HFF-Myc (cell line): ENCODE measurements at regions not wholly inside any gene's neighbourhood (a gene's known extent, or its start where the extent isn't known, plus 50 kb on each side); places are given as distances from the start of the nearest gene placed in this dataset.
A peak's percentile ranks its signal among the peaks of the same experiment; 100 is the strongest.

Source experiments
- DNase-seq: peaks from one replicate; pipeline ENCODE4 v3.0.0-alpha.2; 2011; ENCODE audit warnings: low read depth; ENCODE audit errors: extremely low read depth
- H3K4me3 ChIP-seq: replicated peaks from 2 replicates; pipeline ENCODE4 v1.5.1; 2011; ENCODE audit warnings: low read depth, mild to moderate bottlenecking, control low read depth, low read length
- TF ChIP-seq, protein P1 (sequence below): IDR thresholded peaks from 2 replicates; pipeline ENCODE4 v1.5.1; 2012; ENCODE audit warnings: mild to moderate bottlenecking, low read depth, low read length, control low read depth; ENCODE audit errors: missing control alignments

GRCh38 chr5:4847766-4848165 lies 292.4 kb upstream of the ADAMTS16 start:
- no peak overlapping the region for H3K4me3 ChIP-seq
- DNase-seq: no peak
- TF ChIP-seq, protein P1, sequence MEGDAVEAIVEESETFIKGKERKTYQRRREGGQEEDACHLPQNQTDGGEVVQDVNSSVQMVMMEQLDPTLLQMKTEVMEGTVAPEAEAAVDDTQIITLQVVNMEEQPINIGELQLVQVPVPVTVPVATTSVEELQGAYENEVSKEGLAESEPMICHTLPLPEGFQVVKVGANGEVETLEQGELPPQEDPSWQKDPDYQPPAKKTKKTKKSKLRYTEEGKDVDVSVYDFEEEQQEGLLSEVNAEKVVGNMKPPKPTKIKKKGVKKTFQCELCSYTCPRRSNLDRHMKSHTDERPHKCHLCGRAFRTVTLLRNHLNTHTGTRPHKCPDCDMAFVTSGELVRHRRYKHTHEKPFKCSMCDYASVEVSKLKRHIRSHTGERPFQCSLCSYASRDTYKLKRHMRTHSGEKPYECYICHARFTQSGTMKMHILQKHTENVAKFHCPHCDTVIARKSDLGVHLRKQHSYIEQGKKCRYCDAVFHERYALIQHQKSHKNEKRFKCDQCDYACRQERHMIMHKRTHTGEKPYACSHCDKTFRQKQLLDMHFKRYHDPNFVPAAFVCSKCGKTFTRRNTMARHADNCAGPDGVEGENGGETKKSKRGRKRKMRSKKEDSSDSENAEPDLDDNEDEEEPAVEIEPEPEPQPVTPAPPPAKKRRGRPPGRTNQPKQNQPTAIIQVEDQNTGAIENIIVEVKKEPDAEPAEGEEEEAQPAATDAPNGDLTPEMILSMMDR: no peak

- no peak overlapping the region for H3K4me3 ChIP-seq
- DNase-seq: no peak
- TF ChIP-seq, protein P1: no peak
Observed at GRCh38 chr5:4855036-4855435, 285.1 kb upstream of the ADAMTS16 start.

- no peak for DNase-seq
- no peak overlapping the region for H3K4me3 ChIP-seq
- TF ChIP-seq, protein P1: no peak
Observed at GRCh38 chr5:4855880-4856279, 284.2 kb upstream of the ADAMTS16 start.

GRCh38 chr5:4857761-4858160 lies 282.4 kb upstream of the ADAMTS16 start:
- H3K4me3 ChIP-seq: no peak overlapping the region
- no peak for DNase-seq
- TF ChIP-seq, protein P1: no peak

- TF ChIP-seq, protein P1: no peak
- H3K4me3 ChIP-seq: no peak overlapping the region
- no peak for DNase-seq
Observed at GRCh38 chr5:4859500-4860235, 280.5 kb upstream of the ADAMTS16 start.

GRCh38 chr5:4860631-4861030 lies 279.5 kb upstream of the ADAMTS16 start:
- H3K4me3 ChIP-seq: no peak overlapping the region
- TF ChIP-seq, protein P1: no peak
- no peak for DNase-seq

- TF ChIP-seq, protein P1: no peak
- peak; percentile 14 for DNase-seq
- H3K4me3 ChIP-seq: no peak overlapping the region
Observed at GRCh38 chr5:4862500-4862899, 277.6 kb upstream of the ADAMTS16 start.
